Cerebellar cortex (tissue), 1 donor: ENCODE measurements at regions not wholly inside any gene's neighbourhood (a gene's known extent, or its start where the extent isn't known, plus 50 kb on each side); places are given as distances from the start of the nearest gene placed in this dataset.
"Not testable (repeated sequence)": the region's sequence is repeated elsewhere in the genome, so short reads cannot be mapped to it uniquely, and the experiment has no call there.

ENCODE experiments used
- DNase-seq: peaks from one replicate; pipeline ENCODE4 v3.0.0-alpha.2; 2015; ENCODE audit warnings: low spot score

- no peak for DNase-seq
Measured at GRCh38 chr4:60891947-60892346, 308.2 kb upstream of the ADGRL3 start.

- DNase-seq: no peak
Measured at GRCh38 chr4:60897415-60897814, 302.7 kb upstream of the ADGRL3 start.

- DNase-seq: no peak
Measured at GRCh38 chr4:60905162-60905561, 295.0 kb upstream of the ADGRL3 start.

GRCh38 chr4:60911127-60911526, 289.0 kb upstream of the ADGRL3 start:
- DNase-seq: no peak

- DNase-seq: no peak
Measured at GRCh38 chr4:60913002-60913401, 287.1 kb upstream of the ADGRL3 start.

- DNase-seq: no peak
Measured at GRCh38 chr4:60913671-60914070, 286.5 kb upstream of the ADGRL3 start.

- not testable (repeated sequence) for DNase-seq
Measured at GRCh38 chr4:60921735-60922134, 278.4 kb upstream of the ADGRL3 start.

- no peak for DNase-seq
Measured at GRCh38 chr4:60923075-60923474, 277.1 kb upstream of the ADGRL3 start.

- DNase-seq: no peak
Measured at GRCh38 chr4:60926624-60927023, 273.5 kb upstream of the ADGRL3 start.

- peak; percentile 7 for DNase-seq
Measured at GRCh38 chr4:60930866-60931265, 269.3 kb upstream of the ADGRL3 start.

GRCh38 chr4:60934566-60935295, 265.4 kb upstream of the ADGRL3 start:
- DNase-seq: no peak

GRCh38 chr4:60938181-60938580, 261.9 kb upstream of the ADGRL3 start:
- no peak for DNase-seq

- no peak for DNase-seq
Measured at GRCh38 chr4:60938621-60939020, 261.5 kb upstream of the ADGRL3 start.

GRCh38 chr4:60944060-60944459, 256.1 kb upstream of the ADGRL3 start:
- no peak for DNase-seq

GRCh38 chr4:60945641-60946040, 254.5 kb upstream of the ADGRL3 start:
- no peak for DNase-seq

GRCh38 chr4:60948008-60948407, 252.1 kb upstream of the ADGRL3 start:
- DNase-seq: no peak

- no peak for DNase-seq
Measured at GRCh38 chr4:60952921-60953320, 247.2 kb upstream of the ADGRL3 start.

GRCh38 chr4:60953826-60954225, 246.3 kb upstream of the ADGRL3 start:
- DNase-seq: no peak

GRCh38 chr4:60962286-60962685, 237.8 kb upstream of the ADGRL3 start:
- DNase-seq: no peak

GRCh38 chr4:60981534-60981933, 218.6 kb upstream of the ADGRL3 start:
- no peak for DNase-seq

- DNase-seq: no peak
Measured at GRCh38 chr4:60989141-60989540, 211.0 kb upstream of the ADGRL3 start.

- DNase-seq: no peak
Measured at GRCh38 chr4:60992037-60992436, 208.1 kb upstream of the ADGRL3 start.

GRCh38 chr4:61003301-61003700, 196.8 kb upstream of the ADGRL3 start:
- DNase-seq: no peak

- DNase-seq: no peak
Measured at GRCh38 chr4:61004651-61005170, 195.4 kb upstream of the ADGRL3 start.
